T-helper 17 cell (primary cell): ENCODE measurements at regions not wholly inside any gene's neighbourhood (a gene's known extent, or its start where the extent isn't known, plus 50 kb on each side); places are given as distances from the start of the nearest gene placed in this dataset.

Source experiments
- ATAC-seq: fragments of 150-1000 bp; cut with Tn5 transposase; 2 replicates; pipeline ENCODE4 v1.10.0; 2021; ENCODE audit warnings: mild to moderate bottlenecking, moderate library complexity
- DNase-seq, 3 donors: peaks; one replicate each; pipeline versions ENCODE4 v3.0.0 to v3.0.0-alpha.2; 2020 to 2021
- H3K9me3 ChIP-seq: one replicate; pipeline ENCODE4 v1.7.0; 2013; ENCODE audit warnings: low read length, mild to moderate bottlenecking; ENCODE audit not compliant: control insufficient read depth, poor library complexity, severe bottlenecking
- H3K27ac Mint-ChIP-seq: one replicate; pipeline ENCODE4 v1.8.0; 2022; ENCODE audit warnings: mild to moderate bottlenecking, moderate library complexity, mixed read lengths
- H3K27me3 Mint-ChIP-seq: one replicate; pipeline ENCODE4 v1.8.0; 2022; ENCODE audit warnings: mixed read lengths
- H3K36me3 Mint-ChIP-seq: one replicate; pipeline ENCODE4 v1.8.0; 2022; ENCODE audit warnings: low read depth, mixed read lengths
- H3K4me1 Mint-ChIP-seq: one replicate; pipeline ENCODE4 v1.8.0; 2022; ENCODE audit warnings: mild to moderate bottlenecking, mixed read lengths
- H3K4me3 Mint-ChIP-seq: one replicate; pipeline ENCODE4 v1.8.0; 2022; ENCODE audit warnings: mild to moderate bottlenecking, moderate library complexity, mixed read lengths

- no peak for DNase-seq
- Mint-ChIP-seq H3K27me3 (peaks cover 35% of the 10 kb centered on the region), H3K27ac (no peak overlapping the region), H3K4me1 (peaks cover 2% of the 10 kb centered on the region), H3K36me3 (no peaks in the 10 kb centered on the region), H3K4me3 (no peak overlapping the region)
- no peak for ATAC-seq
- H3K9me3 ChIP-seq: no peaks in the 10 kb centered on the region
Measured at GRCh38 chr9:88197781-88198340, 59.6 kb upstream of the SPATA31C2 start.

- ATAC-seq (no peak), DNase-seq (no peak)
- Mint-ChIP-seq H3K27ac (no peak overlapping the region), H3K4me1 (peaks cover 2% of the 10 kb centered on the region), H3K36me3 (no peaks in the 10 kb centered on the region), H3K27me3 (peaks cover 41% of the 10 kb centered on the region), H3K4me3 (no peak overlapping the region)
- H3K9me3 ChIP-seq: no peaks in the 10 kb centered on the region
Measured at GRCh38 chr9:88197016-88197415, 58.7 kb upstream of the SPATA31C2 start.

GRCh38 chr9:88196142-88196790, 58.0 kb upstream of the SPATA31C2 start:
- DNase-seq (no peak), ATAC-seq (no peak)
- peaks cover 2% of the 10 kb centered on the region for H3K4me1 Mint-ChIP-seq

GRCh38 chr9:88193766-88194165, 55.5 kb upstream of the SPATA31C2 start:
- DNase-seq (no peak), ATAC-seq (no peak)
- peaks cover 59% of the 10 kb centered on the region for H3K27me3 Mint-ChIP-seq
- no peaks in the 10 kb centered on the region for H3K9me3 ChIP-seq
- H3K36me3 Mint-ChIP-seq: no peaks in the 10 kb centered on the region
- peaks cover 2% of the 10 kb centered on the region for H3K4me1 Mint-ChIP-seq
- H3K27ac Mint-ChIP-seq: no peak overlapping the region
- H3K4me3 Mint-ChIP-seq: no peak overlapping the region

More at GRCh38 chr9:88196142-88196790, 58.0 kb upstream of the SPATA31C2 start:
- no peak overlapping the region for H3K4me3 Mint-ChIP-seq
- no peak overlapping the region for H3K27ac Mint-ChIP-seq
- peaks cover 44% of the 10 kb centered on the region for H3K27me3 Mint-ChIP-seq
- no peaks in the 10 kb centered on the region for H3K9me3 ChIP-seq
- no peaks in the 10 kb centered on the region for H3K36me3 Mint-ChIP-seq

GRCh38 chr9:88191456-88191855, 53.2 kb upstream of the SPATA31C2 start:
- H3K9me3 ChIP-seq: no peaks in the 10 kb centered on the region
- peaks cover 44% of the 10 kb centered on the region for H3K27me3 Mint-ChIP-seq
- H3K4me1 Mint-ChIP-seq: no peaks in the 10 kb centered on the region
- no peak for DNase-seq
- ATAC-seq: no peak
- H3K27ac Mint-ChIP-seq: no peak overlapping the region
- no peak overlapping the region for H3K4me3 Mint-ChIP-seq
- no peaks in the 10 kb centered on the region for H3K36me3 Mint-ChIP-seq

DNA sequence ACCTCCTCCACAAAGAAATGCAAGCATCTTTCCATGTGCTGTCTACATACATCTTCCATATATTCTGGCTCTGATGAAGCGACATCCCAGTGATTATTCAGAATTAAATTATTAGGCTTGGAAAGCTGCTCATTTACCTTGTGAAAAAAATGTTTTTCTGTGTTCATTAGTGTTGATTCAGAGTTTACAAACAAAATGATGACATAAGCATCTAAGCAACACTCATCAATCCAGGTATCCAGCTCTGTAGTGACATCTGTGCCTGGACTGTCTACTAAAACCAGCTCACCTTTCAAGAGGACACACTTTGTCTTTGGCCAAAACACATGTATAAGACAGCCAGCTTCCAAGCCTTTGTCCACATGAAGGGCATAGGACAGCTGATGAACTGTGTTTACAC, 51.1 kb upstream of the SPATA31C2 start:
- H3K9me3 ChIP-seq: no peaks in the 10 kb centered on the region
- Mint-ChIP-seq H3K27me3 (peaks cover 62% of the 10 kb centered on the region), H3K27ac (no peak overlapping the region), H3K4me1 (no peaks in the 10 kb centered on the region), H3K36me3 (no peaks in the 10 kb centered on the region), H3K4me3 (no peak overlapping the region)
- ATAC-seq (no peak), DNase-seq (no peak)
